ENCODE measurements at regions not wholly inside any gene's neighbourhood (a gene's known extent, or its start where the extent isn't known, plus 50 kb on each side); places are given as distances from the start of the nearest gene placed in this dataset.

- no peak for TF ChIP-seq ZNF263 (CRISPR knock-in tag; IDR thresholded peaks at IDR 0.05; ENCODE audit: low read depth)
- no peak for TF ChIP-seq FOXP1 (CRISPR knock-in tag; IDR thresholded peaks at IDR 0.05; ENCODE audit: borderline replicate concordance)
These were observed 734.4 kb downstream of the CBLN2 start for GRCh38 chr18:71809711-71810110.
